CD14-positive monocyte (primary cell): ENCODE measurements at regions not wholly inside any gene's neighbourhood (a gene's known extent, or its start where the extent isn't known, plus 50 kb on each side); places are given as distances from the start of the nearest gene placed in this dataset.

Experiments
- DNase-seq, 3 donors: peaks; one replicate each; pipeline ENCODE4 v3.0.0-alpha.2; 2011 to 2022
- H2AFZ ChIP-seq: 2 replicates; pipeline ENCODE4 v1.6.0; 2012; ENCODE audit warnings: mild to moderate bottlenecking, low read depth, low read length, inconsistent platforms; ENCODE audit not compliant: insufficient read depth, poor library complexity, severe bottlenecking
- H3K27ac ChIP-seq, 2 donors: 1 replicate in 1 of 2; 2 replicates in 1 of 2; pipeline ENCODE4 v1.5.1; 2012 to 2013; ENCODE audit warnings: low read length in 2 of 2, control low read depth in 1 of 2, inconsistent platforms in 1 of 2, low read depth in 1 of 2, mild to moderate bottlenecking in 1 of 2
- H3K27me3 ChIP-seq, 2 donors: one replicate each; pipeline versions ENCODE4 v1.6.0 to v1.6.1; 2011 to 2013; ENCODE audit warnings: low read length in 2 of 2; ENCODE audit not compliant: control insufficient read depth in 2 of 2, insufficient read depth in 2 of 2
- H3K36me3 ChIP-seq, 2 donors: replicated peaks in 1 of 2; 1 replicate in 1 of 2; 2 replicates in 1 of 2; pipeline versions ENCODE4 v1.5.1 to v1.6.1; 2012 to 2013; ENCODE audit warnings: low read length in 2 of 2, control low read depth in 1 of 2, inconsistent platforms in 1 of 2, mild to moderate bottlenecking in 1 of 2; ENCODE audit not compliant: insufficient read depth in 2 of 2, control insufficient read depth in 1 of 2
- H3K4me1 ChIP-seq, 2 donors: 1 replicate in 1 of 2; 2 replicates in 1 of 2; pipeline versions ENCODE4 v1.5.1 to v1.6.1; 2012 to 2013; ENCODE audit warnings: low read length in 2 of 2, control low read depth in 1 of 2, inconsistent platforms in 1 of 2, mild to moderate bottlenecking in 1 of 2, moderate library complexity in 1 of 2; ENCODE audit not compliant: insufficient read depth in 2 of 2, control insufficient read depth in 1 of 2
- H3K4me2 ChIP-seq: replicated peaks from 2 replicates; pipeline ENCODE3; 2012; ENCODE audit warnings: low read length, moderate library complexity, mild to moderate bottlenecking; ENCODE audit not compliant: poor library complexity, severe bottlenecking; ENCODE audit errors: extremely low read depth
- H3K4me3 ChIP-seq, 3 experiments: fragments of 200-600 bp in 1 of 3; sonication (generic) in 1 of 3; replicated peaks in 1 of 3; 1 replicate in 2 of 3; 2 replicates in 1 of 3; pipeline ENCODE4 v1.5.1; 2011 to 2013; ENCODE audit warnings: low read length in 3 of 3, mild to moderate bottlenecking in 3 of 3, control low read depth in 2 of 3, low read depth in 2 of 3, inconsistent platforms in 1 of 3, moderate library complexity in 1 of 3
- H3K79me2 ChIP-seq: 2 replicates; pipeline ENCODE4 v1.6.0; 2012; ENCODE audit warnings: mild to moderate bottlenecking, control low read depth, inconsistent platforms, low read length, moderate library complexity; ENCODE audit not compliant: insufficient read depth
- H3K9ac ChIP-seq: 2 replicates; pipeline ENCODE4 v1.6.0; 2017; ENCODE audit warnings: low read length, mild to moderate bottlenecking; ENCODE audit not compliant: insufficient read depth, poor library complexity, severe bottlenecking
- H3K9me3 ChIP-seq, 2 donors: replicated peaks in 1 of 2; 1 replicate in 1 of 2; 2 replicates in 1 of 2; pipeline versions ENCODE4 v1.5.1 to v1.6.1; 2012 to 2013; ENCODE audit warnings: low read length in 2 of 2, control low read depth in 1 of 2; ENCODE audit not compliant: control insufficient read depth in 1 of 2, insufficient read depth in 1 of 2
- H4K20me1 ChIP-seq: 2 replicates; pipeline ENCODE4 v1.6.0; 2012; ENCODE audit warnings: mild to moderate bottlenecking, low read length, control low read depth, moderate library complexity; ENCODE audit not compliant: insufficient read depth
- H3K27ac Mint-ChIP-seq, 7 donors: one replicate each; pipeline ENCODE4 v1.8.0; 2020; ENCODE audit warnings: mild to moderate bottlenecking in 7 of 7, mixed read lengths in 7 of 7, moderate library complexity in 6 of 7, inconsistent platforms in 2 of 7
- H3K27me3 Mint-ChIP-seq, 3 donors: one replicate each; pipeline ENCODE4 v1.8.0; 2021 to 2022; ENCODE audit warnings: low read depth in 3 of 3, mild to moderate bottlenecking in 3 of 3, mixed read lengths in 3 of 3, moderate library complexity in 3 of 3, inconsistent platforms in 1 of 3
- H3K36me3 Mint-ChIP-seq, 2 donors: one replicate each; pipeline ENCODE4 v1.8.0; 2020; ENCODE audit warnings: mixed read lengths in 2 of 2, inconsistent platforms in 1 of 2, mild to moderate bottlenecking in 1 of 2
- H3K4me1 Mint-ChIP-seq: one replicate; pipeline ENCODE4 v1.8.0; 2020; ENCODE audit warnings: mild to moderate bottlenecking, mixed read lengths
- H3K4me3 Mint-ChIP-seq, 2 donors: one replicate each; pipeline ENCODE4 v1.8.0; 2020; ENCODE audit warnings: mild to moderate bottlenecking in 2 of 2, mixed read lengths in 2 of 2, moderate library complexity in 1 of 2
- H3K9me3 Mint-ChIP-seq, 7 donors: one replicate each; pipeline ENCODE4 v1.8.0; 2020 to 2022; ENCODE audit warnings: mixed read lengths in 7 of 7, mild to moderate bottlenecking in 6 of 7, moderate library complexity in 6 of 7, inconsistent platforms in 2 of 7
- CTCF ChIP-seq: fragments of 200-600 bp; IDR thresholded peaks from one replicate; pipeline ENCODE4 v1.8.0; 2022; ENCODE audit warnings: antibody characterized with exemption, mild to moderate bottlenecking
- WGBS: methylation state at CpG from one replicate; pipeline ENCODE4 v1.1.5; 2013; ENCODE audit warnings: missing lambda C conversion rate; ENCODE audit not compliant: insufficient coverage; 5-methylcytosine and 5-hydroxymethylcytosine counted together
- intact Hi-C, 2 donors: fragments of 100-400 bp; cut with micrococcal nuclease; formaldehyde crosslinking; loops; one replicate each; pipeline versions ENCODE4 v1.15.0 to v1.15.1; 2023

- H3K9me3 ChIP-seq, result peaks cover 6% of the 10 kb centered on the region in 2 donors
- H3K4me2 ChIP-seq, result no peak overlapping the region
- H3K79me2 ChIP-seq, result no peaks in the 10 kb centered on the region
- Mint-ChIP-seq H3K36me3 (no peaks in the 10 kb centered on the region), H3K27me3 (no peaks in the 10 kb centered on the region), H3K4me3 (no peak overlapping the region), H3K27ac (no peak overlapping the region), H3K4me1 (peaks cover 9% of the 10 kb centered on the region), H3K9me3 (peaks cover 2 to 18% (median 5%) of the 10 kb centered on the region in 7 donors)
- DNase-seq, result no peak
- no peaks in the 10 kb centered on the region for H3K27me3 ChIP-seq
- H4K20me1 ChIP-seq, result no peaks in the 10 kb centered on the region
- intact Hi-C loops, result no loop called here
- no peaks in the 10 kb centered on the region for H3K4me1 ChIP-seq
- H3K4me3 ChIP-seq, result no peak overlapping the region
- no peak for TF ChIP-seq CTCF
- no peak overlapping the region for H3K9ac ChIP-seq
- no CpG with 5 or more reads among the region's 3 CpGs for WGBS
- no peak overlapping the region for H3K27ac ChIP-seq
- H2AFZ ChIP-seq, result no peak overlapping the region
- H3K36me3 ChIP-seq, result no peaks in the 10 kb centered on the region
These were observed 56.2 kb upstream of the CYSLTR1 start for GRCh38 chrX:78383594-78383993.

DNA sequence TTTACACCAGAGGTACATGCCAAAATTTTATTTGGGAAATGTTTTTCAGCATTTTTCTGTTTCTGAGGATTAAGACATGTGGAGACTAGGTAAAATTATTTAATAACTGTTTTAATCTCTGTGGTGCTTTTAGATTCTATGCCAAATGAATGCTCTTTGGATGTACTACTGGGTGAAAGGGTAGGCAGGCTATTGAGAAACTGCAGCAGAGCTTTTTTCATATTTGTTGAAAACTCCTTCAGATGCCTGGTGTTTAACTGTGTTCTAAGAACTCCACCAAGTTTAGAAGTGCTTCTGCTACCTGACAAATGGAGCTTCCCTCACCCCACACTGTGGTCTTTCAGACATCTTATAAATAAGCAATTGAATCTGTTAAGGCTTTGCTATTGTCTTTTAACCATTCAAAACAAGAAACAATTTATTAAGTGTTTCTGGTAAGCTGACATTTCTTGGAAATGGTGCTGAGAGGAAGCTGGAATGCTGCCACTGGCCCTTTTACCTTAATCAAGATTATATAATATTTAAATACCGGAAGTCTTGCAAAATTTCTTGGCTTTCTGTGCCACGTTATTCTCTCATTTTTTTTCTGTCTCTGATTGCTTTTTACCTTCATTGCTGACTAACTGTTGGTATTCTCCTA lies 51.2 kb upstream of the CYSLTR1 start:
- H3K9me3 Mint-ChIP-seq, result peaks cover 0 to 12% (median 2%) of the 10 kb centered on the region in 7 donors
- no peak overlapping the region for H3K9ac ChIP-seq
- no peak for TF ChIP-seq CTCF
- H3K27ac ChIP-seq, result no peak overlapping the region
- no CpG with 5 or more reads among the region's 2 CpGs for WGBS
- DNase-seq, result no peak
- no peaks in the 10 kb centered on the region for H3K27me3 ChIP-seq
- no peaks in the 10 kb centered on the region for H3K27me3 Mint-ChIP-seq
- no peak overlapping the region for H3K27ac Mint-ChIP-seq
- no peak overlapping the region for H3K4me2 ChIP-seq
- H3K36me3 ChIP-seq, result no peaks in the 10 kb centered on the region
- no peaks in the 10 kb centered on the region for H3K9me3 ChIP-seq
- no peak overlapping the region for H3K4me3 ChIP-seq
- no peaks in the 10 kb centered on the region for H4K20me1 ChIP-seq
- no peaks in the 10 kb centered on the region for H3K36me3 Mint-ChIP-seq
- peaks cover 9% of the 10 kb centered on the region for H3K4me1 Mint-ChIP-seq
- H3K4me3 Mint-ChIP-seq, result no peak overlapping the region
- intact Hi-C loops, result no loop called here
- H3K79me2 ChIP-seq, result no peaks in the 10 kb centered on the region
- H2AFZ ChIP-seq, result no peak overlapping the region
- no peaks in the 10 kb centered on the region for H3K4me1 ChIP-seq
